BE2C (cell line): ENCODE measurements at regions not wholly inside any gene's neighbourhood (a gene's known extent, or its start where the extent isn't known, plus 50 kb on each side); places are given as distances from the start of the nearest gene placed in this dataset.

ENCODE experiments used
- DNase-seq: peaks from one replicate; pipeline ENCODE4 v3.0.0-alpha.2; 2020
- H3K27me3 ChIP-seq: fragments of 250-450 bp; sonication (Bioruptor Pico); 2 replicates; pipeline ENCODE4 v1.5.1; 2020; ENCODE audit warnings: mild to moderate bottlenecking
- H3K36me3 ChIP-seq: fragments of 250-450 bp; sonication (Bioruptor Pico); 2 replicates; pipeline ENCODE4 v1.5.1; 2020; ENCODE audit warnings: mild to moderate bottlenecking
- H3K4me1 ChIP-seq: fragments of 250-450 bp; sonication (Bioruptor Pico); 2 replicates; pipeline ENCODE4 v1.5.1; 2020
- H3K4me3 ChIP-seq: 2 replicates; pipeline ENCODE4 v1.5.1; 2011; ENCODE audit warnings: low read depth, low read length
- H3K9me3 ChIP-seq: fragments of 250-450 bp; sonication (Bioruptor Pico); 2 replicates; pipeline ENCODE4 v1.5.1; 2020
- CTCF ChIP-seq: IDR thresholded peaks from 2 replicates; pipeline ENCODE4 v1.5.1; 2012; ENCODE audit warnings: mild to moderate bottlenecking, low read depth, low read length

GRCh38 chr3:159451482-159451881 is 537.2 kb upstream of the IL12A start:
- Histone ChIP-seq H3K4me1 (no peaks in the 10 kb centered on the region), H3K9me3 (no peaks in the 10 kb centered on the region), H3K4me3 (no peak overlapping the region), H3K27me3 (no peaks in the 10 kb centered on the region), H3K36me3 (no peaks in the 10 kb centered on the region)
- DNase-seq: no peak
- TF ChIP-seq CTCF: no peak

GRCh38 chr3:159453036-159453435 is 535.6 kb upstream of the IL12A start:
- H3K4me1 ChIP-seq: no peaks in the 10 kb centered on the region
- H3K9me3 ChIP-seq: no peaks in the 10 kb centered on the region
- no peak for TF ChIP-seq CTCF
- H3K27me3 ChIP-seq: no peaks in the 10 kb centered on the region
- no peak for DNase-seq
- H3K4me3 ChIP-seq: no peak overlapping the region
- H3K36me3 ChIP-seq: no peaks in the 10 kb centered on the region

- no peak for TF ChIP-seq CTCF
- no peak for DNase-seq
- H3K4me3 ChIP-seq: no peak overlapping the region
- H3K4me1 ChIP-seq: no peaks in the 10 kb centered on the region
- no peaks in the 10 kb centered on the region for H3K9me3 ChIP-seq
- no peaks in the 10 kb centered on the region for H3K27me3 ChIP-seq
- no peaks in the 10 kb centered on the region for H3K36me3 ChIP-seq
These were observed 534.7 kb upstream of the IL12A start for GRCh38 chr3:159453945-159454344.

GRCh38 chr3:159455741-159456181 is 532.9 kb upstream of the IL12A start:
- no peaks in the 10 kb centered on the region for H3K27me3 ChIP-seq
- H3K4me3 ChIP-seq: no peak overlapping the region
- no peak for TF ChIP-seq CTCF
- H3K4me1 ChIP-seq: no peaks in the 10 kb centered on the region
- DNase-seq: no peak
- no peaks in the 10 kb centered on the region for H3K9me3 ChIP-seq
- no peaks in the 10 kb centered on the region for H3K36me3 ChIP-seq

GRCh38 chr3:159458010-159458409 is 530.6 kb upstream of the IL12A start:
- Histone ChIP-seq H3K36me3 (no peaks in the 10 kb centered on the region), H3K4me3 (no peak overlapping the region), H3K27me3 (no peaks in the 10 kb centered on the region), H3K4me1 (no peaks in the 10 kb centered on the region), H3K9me3 (no peaks in the 10 kb centered on the region)
- TF ChIP-seq CTCF: no peak
- no peak for DNase-seq

- no peaks in the 10 kb centered on the region for H3K4me1 ChIP-seq
- DNase-seq: no peak
These were observed 529.7 kb upstream of the IL12A start for GRCh38 chr3:159458982-159459381.

More at GRCh38 chr3:159458982-159459381, 529.7 kb upstream of the IL12A start:
- H3K4me3 ChIP-seq: no peak overlapping the region
- TF ChIP-seq CTCF: no peak
- no peaks in the 10 kb centered on the region for H3K9me3 ChIP-seq
- no peaks in the 10 kb centered on the region for H3K27me3 ChIP-seq
- H3K36me3 ChIP-seq: no peaks in the 10 kb centered on the region
